HG02885 (cell line): ENCODE measurements at regions not wholly inside any gene's neighbourhood (a gene's known extent, or its start where the extent isn't known, plus 50 kb on each side); places are given as distances from the start of the nearest gene placed in this dataset.

Experiments
- ATAC-seq: cut with Tn5 transposase; IDR thresholded peaks from one replicate; pipeline ENCODE4 v1.9.1; 2021; ENCODE audit warnings: mild to moderate bottlenecking; ENCODE audit not compliant: unreplicated experiment, poor library complexity

DNA sequence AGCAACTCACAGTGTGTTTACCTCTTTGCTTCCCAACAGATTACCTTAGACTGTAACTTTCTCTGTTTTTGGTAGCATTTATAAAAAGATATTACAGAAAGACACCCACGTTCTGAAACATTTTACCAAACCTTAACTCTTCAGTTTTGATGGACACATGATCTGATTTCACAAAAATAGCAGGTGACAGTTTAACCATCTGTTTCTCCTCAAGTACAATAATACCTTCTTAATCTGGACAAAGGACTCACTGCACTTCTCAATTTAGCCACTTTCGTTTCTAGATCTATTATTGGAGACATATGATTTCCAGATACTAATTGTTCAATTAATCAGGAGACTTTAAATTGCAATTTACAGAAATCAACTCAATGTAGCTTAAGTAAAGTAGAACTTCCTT, 703.8 kb upstream of the KIF2B start:
- ATAC-seq, result no peak

DNA sequence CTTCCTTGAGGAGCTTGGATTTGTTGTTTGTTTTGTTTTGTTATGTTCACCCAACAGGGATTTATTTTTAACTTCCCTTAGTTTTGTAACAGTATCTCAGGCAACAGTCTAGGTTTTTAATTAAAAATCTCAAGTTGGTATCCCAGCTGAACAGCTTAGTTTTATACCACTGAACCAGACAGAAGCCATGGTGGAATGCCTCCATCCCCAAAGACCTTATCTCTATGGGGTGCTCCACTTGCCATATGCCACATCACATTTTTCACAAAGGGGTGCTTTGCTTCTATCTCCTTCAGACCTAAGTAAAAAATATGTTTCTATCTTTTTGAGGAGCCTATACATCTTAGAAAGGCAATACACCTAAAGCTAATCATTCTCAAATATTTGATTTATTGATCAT, 715.8 kb upstream of the KIF2B start:
- ATAC-seq, result no peak

DNA sequence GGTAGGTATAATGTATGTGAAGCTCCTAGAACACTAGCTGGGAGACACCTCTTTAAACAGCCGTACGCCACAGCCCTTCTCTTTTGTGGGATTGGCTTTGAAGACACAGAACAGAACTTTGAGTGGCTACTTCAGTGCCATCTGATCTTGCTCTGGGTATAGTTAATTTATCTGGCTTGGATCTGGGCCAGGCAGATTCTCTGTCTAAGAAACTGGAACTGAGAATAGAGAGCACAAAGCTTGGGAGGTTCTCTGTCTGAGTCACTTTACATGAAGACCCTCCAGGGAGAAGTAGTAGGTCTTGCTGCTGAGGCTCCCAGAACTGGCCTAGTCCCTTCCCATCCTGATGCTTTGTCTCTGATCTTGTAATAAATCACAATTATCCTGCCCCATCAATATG, 721.0 kb upstream of the KIF2B start:
- ATAC-seq, result no peak

DNA sequence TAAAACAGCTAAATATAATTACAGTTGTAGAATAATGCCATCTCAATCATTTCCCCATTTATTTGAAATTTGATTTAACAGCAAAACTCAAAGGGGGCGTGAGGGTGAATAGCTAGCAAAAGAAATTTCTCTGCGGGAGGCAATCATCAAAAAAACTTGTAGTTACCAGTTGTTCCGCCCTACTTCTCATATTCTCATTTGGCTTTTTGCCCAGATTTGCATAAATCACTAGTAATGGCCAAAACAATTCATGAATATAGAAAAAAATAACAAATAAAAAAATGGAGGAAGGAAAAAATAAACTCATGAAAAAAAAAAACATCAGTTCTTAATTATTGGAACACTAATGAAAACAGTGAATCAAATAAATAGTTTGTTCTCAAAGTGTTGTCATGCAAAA, 722.6 kb upstream of the KIF2B start:
- no peak for ATAC-seq

DNA sequence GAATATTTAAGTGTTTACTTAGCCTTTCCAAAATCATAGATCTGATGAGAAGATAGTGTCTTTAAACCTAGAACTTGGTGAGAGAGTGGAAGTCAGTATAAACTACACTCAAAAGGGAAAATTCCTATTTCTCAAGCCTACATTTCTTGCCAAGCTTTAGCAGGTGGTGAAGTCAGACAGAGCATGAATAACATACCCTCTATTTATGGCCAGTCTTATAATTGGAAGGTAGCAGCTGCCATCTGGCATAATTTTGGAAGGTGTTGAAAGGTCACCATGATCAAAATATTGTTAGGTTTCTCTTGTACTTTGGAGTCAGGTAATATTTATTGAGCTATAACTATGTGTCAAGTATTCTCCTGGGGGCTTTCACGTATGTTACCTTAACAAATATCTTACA, 729.3 kb upstream of the KIF2B start:
- no peak for ATAC-seq

DNA sequence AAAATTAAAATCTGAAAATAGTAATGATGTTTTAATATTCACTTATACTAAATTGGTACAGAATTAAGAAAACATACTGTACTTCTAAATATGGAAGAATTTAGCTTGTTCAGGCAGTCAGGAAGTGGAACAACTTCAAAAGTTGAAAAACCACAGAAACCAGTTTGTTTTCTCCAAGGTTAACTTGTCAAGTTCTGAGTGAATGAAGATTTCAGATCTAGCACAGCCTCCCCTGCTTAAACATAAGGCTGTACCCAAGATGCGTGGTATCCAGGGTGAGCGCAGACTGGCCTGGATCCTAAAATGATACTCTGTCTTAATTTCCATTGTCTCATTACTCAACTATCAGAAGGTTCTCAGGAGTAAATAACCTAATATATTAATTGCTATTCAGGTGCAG, 730.7 kb upstream of the KIF2B start:
- ATAC-seq, result no peak

DNA sequence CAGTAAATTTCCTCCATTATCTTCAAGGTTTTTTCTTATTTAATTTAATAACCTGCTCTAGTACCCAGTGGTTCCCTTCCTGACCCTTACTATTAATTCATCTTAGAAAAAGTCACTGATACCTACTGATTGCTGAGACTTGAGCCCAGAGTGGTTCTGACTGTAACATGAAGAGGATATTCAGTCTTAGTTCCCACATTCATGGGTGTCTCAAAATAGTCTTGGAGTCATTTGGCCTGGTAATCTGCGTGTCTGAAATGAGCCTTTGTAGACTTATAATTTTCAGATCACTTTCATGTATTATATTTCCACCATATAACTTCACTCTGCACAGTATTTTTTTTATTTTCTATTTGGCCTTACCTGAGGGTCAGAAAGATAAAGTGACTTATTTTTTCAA, 732.0 kb upstream of the KIF2B start:
- ATAC-seq, result no peak

DNA sequence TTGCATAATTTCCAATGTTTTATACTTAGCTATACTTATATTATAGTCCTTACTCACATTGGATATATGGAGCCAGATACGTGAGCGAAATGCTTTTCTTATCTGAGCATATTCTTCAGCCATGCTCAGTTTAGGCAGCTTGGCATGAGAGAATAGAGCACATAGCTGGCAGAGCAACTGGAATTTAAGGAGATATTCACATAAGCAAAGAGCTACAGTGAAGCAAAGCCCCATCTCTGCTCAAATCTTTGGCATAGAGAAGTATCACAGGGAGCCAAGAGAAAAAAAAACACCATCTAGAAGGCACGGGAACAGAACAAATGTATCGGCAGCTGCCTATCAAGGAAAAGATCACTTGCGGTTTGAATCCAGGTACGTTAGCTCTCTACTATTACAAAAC, 734.2 kb upstream of the KIF2B start:
- no peak for ATAC-seq

DNA sequence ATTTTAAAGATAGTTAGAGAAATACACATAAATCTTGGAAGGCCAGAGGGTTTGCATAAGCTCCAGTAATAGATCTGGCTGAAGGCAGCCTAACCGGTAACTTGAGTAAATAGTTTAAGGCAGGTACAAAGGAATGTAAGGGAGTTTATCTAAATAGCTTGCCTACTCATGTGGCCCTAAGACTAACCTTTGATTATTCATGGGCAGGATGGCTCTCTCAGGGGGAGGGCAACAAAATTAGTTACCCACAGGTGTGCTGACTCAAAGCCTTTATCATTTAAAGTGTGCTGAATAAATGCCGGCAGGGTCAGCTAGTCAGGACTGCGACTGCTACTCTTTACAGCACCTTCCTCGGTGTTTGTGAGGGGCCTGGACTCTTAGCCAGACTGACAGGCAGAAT, 761.3 kb upstream of the KIF2B start:
- ATAC-seq, result no peak

DNA sequence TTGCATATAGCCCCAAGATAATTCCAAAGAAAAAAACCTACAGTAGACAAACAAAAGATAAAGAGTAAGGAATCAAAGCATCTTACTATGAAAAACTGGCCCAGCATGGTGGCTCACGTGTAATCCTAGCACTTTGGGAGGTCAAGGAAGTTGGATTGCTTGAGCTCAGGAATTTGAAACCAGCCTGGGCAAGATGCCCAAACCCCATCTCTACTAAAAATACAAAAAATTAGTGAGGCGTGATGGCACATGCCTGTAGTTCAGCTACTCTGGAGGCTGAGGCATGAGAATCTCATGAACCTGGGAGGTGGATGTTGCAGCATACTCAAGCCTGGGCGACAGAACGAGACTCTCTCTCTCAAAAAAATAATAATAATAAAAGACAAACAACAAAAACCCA, 764.7 kb upstream of the KIF2B start:
- ATAC-seq, result no peak

DNA sequence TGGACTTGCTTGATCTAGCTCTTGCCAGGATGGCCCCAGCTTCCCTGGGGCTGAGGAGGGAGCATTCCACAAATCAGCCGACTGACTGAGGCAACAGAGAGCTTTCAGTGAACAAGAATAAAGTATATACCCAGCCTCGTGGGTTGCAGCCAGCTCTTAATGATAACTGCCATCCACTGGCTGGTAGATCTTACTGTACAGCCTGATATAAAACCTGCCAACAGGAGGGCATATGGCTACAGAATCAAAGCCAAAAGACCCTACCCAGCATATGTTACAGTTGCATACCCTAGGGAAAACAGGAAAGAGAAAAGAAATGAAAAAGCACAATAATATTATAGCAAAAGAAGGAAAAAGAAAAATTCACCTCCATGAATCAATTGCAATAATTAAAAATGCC, 775.9 kb upstream of the KIF2B start:
- no peak for ATAC-seq

DNA sequence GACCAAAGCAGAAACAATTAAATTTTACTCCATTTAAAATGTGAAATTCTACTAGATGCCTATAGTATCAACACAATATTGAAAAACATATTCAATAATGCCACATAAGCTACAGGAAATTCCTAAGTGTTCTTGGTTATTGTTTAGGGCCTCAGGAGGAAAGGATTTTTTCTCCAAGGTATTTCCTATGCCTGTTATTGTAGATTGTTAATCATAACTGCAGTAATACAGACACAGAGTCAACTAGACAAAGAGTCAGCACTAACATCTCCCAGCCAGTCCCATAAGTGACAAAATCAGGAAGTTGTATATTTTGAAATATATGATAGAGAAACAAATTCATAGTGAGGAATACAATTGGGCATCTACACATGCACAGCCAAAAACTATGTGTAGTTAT, 782.7 kb upstream of the KIF2B start:
- ATAC-seq, result no peak

DNA sequence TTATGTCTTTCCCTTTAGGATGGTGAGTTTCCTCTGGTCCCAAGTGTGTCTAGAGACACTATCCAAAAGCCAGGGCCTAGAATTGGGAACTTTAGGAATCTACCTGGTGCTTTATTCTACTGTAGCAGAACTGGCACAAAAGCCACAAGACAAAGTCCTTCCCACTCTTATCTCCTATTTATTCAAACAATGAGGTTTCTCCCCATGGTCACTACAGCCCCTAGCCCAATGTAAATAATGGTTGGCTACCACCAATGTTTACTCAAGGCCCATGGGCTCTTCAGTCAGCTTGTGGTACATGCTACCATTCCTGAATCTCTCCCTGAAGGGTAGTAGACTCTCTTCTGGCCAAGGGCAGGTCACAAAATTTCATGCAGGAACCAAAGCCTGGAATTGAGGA, 789.4 kb upstream of the KIF2B start:
- no peak for ATAC-seq

DNA sequence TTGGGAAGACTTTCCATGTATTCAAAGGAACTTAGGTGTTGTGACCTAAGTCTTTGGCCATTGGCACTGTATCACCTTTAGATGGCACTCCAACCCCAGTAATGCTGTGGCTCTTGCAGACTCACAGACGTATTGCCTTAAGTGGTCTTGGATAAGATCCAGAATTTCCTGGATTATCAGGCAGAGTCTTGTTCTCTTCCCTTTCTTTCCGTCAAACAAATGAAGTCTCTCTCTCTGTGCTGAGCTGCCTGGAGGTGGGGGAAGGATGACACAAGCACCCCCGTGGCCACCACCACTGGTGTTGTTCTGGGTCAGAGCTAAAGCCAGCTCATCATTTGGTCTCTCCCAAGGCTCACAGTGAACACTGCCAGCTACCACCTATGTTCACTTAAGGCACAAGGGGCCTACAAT, 789.9 kb upstream of the KIF2B start:
- ATAC-seq, result no peak

DNA sequence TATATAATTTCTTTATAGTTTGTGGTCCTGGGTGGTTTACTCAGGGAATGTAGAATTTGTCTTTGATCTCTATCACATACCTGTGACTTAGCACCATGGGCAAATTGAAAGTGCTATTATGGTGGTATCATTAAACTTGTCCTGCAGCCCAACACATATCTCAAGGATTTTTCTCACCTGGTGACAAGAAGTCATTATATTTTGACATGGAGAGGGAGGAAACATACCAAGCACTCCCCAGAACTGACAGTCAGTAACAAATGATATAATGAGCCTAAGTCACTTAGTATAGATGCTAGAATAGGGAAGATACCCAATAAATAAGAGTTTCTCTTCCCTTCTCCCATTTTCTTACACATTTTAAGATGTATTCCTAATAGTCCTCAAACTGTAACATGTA, 805.5 kb upstream of the KIF2B start:
- no peak for ATAC-seq

DNA sequence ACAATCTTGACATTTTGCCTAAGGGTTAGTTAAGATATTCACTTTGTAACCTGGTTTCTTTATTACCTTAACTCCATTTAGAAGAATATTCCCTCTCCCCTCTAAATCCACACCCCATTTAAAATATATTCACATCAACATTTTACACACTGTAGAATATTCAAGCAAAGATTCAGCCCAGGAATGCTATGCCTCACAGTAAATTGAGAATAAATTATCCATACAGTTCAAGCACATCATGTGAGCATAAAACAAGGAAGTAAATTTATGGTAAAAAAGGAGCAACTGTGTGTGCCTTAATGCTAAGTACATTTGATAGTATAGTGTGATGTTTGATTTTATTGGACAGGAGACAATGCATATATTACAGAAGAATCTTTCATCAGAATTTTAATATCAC, 806.6 kb upstream of the KIF2B start:
- ATAC-seq, result no peak

DNA sequence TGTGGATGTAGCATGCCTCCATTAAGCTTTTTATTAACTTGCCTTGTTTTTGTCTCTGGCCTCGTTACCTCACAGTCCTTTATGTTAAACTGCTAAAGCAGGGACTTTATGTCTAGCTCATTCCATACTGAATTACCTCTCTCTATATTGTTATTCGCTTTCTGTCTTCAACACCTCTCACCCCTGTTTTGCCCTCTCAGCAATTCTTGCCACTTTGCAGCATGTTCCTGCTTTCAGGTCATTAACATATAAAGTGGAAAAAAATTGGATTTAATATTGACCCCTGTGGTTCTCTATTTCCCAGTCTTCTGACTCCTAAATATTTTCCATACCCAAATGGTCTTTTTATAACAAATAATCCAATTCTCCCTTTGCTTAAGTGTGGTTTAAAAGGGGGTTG, 810.4 kb upstream of the KIF2B start:
- ATAC-seq, result no peak

DNA sequence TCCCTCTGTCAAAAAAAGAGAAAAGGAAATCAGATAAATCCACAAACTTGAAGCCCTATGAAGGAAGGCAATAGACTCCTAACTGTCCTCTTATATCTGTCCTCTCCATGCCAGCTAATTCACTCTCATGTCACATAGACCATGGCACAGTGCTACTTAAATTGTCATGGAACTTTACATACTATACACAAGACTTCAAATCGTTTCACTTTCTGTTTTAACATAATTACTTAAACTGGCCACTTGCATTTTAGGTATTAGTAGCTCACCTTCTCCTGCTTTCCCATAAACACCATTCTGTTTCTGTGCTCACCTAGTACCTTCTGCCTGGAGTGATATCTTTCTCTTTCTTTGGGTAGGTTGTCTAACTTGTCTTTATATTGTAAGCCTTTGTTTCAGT, 816.7 kb upstream of the KIF2B start:
- no peak for ATAC-seq

DNA sequence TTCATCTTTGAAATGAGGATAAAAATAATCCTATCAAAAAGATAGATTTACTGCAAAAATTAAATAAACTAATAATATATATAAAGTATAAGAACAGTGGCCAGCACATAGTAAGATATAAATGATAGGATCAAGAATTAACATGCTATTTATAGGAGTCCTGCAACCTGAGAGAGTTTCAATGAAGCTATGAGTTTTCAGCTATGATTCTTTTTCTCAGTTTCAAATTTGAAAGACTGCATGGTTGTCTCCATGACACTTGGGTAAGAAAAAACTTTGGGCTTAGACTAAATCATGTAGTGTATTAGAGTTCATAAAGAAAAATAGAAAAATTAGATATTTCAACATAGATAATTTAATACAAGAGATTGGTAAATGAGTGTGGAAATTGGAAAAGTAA, 817.8 kb upstream of the KIF2B start:
- no peak for ATAC-seq

DNA sequence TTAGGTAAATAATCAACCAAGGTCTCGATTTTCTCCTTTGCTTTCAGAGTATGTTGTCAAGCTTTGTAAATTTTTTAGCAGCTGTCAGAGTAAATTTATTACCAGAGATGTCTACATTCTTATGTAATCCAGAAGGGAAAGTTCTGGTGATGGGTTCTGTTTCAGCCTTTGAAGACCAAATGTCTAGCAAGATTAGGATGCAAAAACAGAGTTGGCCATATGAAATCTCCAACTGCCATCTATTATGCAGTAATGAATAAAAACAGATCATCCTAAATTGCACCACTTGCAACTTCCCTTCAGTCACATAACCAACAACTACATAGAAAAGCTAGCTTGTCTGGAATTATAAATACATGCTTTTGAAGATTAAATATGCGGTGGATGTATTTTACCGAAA, 826.8 kb upstream of the KIF2B start:
- no peak for ATAC-seq

DNA sequence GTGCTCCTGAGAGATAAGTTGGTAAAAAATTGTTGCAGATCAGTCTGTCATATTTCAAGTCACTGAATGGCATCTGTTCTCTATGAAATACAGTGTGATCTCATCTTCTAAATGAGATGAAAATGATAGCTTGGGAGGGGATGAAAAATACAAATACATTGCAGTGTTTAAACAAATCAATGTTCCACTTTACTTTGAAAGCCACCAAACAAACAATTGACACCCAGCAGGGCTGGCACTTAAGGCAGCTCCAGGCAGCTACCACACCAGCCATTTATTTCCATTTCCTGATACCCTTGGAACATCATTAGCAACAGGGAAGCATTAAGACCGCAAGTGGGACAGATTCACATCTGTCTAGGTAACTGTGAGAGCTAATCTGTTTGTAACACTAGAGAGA, 827.6 kb upstream of the KIF2B start:
- no peak for ATAC-seq

DNA sequence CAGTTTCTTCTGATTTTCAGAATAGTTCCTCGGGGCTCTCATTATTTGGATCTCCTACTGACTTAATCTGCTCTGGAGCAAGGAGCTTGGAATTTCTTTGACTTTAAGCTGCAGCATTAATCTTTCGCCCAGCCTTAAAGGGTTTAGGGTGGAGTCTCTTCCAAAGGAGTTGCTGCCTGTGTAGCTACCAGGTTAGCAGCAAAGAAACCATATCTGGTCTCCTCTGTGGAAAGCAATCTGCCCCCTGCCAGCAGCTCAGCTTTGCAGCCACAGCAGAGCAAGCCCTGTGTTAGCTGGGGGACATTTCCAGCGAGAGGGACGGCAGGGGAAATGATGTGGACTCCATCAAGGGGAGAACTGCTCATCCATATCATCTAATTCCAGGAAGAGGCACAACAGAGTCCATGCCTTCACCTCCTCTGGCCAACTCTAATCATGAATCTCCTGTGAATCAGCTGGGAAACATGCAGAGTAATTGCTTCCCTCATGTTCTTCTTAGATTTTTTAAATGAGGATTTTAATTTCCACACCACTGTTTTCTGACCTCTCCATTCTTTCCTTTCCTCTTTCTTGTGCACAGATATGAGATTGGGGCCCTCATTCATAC, 827.6 kb upstream of the CA10 start:
- no peak for ATAC-seq

DNA sequence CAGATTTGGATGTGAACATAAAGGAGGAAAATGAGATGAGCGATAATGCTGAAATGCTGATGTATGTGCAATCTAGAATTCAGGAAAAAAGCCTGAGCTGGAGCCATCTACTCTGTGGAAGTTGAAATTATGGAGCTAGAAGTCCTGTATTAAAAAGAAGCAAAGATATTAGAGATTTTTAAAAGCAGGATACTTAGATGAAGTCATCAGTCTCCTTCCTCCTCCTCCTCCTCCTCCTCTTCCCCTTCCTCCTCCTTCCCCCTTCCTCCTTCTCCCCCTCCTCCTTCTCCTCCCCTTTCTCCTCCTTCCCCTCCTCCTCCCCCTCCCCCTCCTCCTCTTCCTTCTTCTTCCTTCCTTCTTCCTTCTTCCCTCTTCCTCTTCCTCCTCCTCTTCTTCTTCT, 823.8 kb upstream of the CA10 start:
- no peak for ATAC-seq
